H1 (cell line): ENCODE measurements at regions not wholly inside any gene's neighbourhood (a gene's known extent, or its start where the extent isn't known, plus 50 kb on each side); places are given as distances from the start of the nearest gene placed in this dataset.

Experiments
- CTCF ChIA-PET: fragments of 300-600 bp; sonication (Branson Sonifier 250); formaldehyde crosslinking; loops from one replicate; lab custom pipeline; 2021; ENCODE audit not compliant: partially characterized antibody; lab: Charles Lee
- POLR2A ChIA-PET: fragments of 300-600 bp; sonication (Branson Sonifier 250); formaldehyde crosslinking; loops from one replicate; lab custom pipeline; 2021; ENCODE audit warnings: inconsistent platforms; ENCODE audit not compliant: partially characterized antibody; lab: Charles Lee
- DNase-seq, 2 experiments: peaks; one replicate each; pipeline versions ENCODE4 v3.0.0 to v3.0.0-alpha.2; 2010 to 2022; ENCODE audit warnings: low spot score in 2 of 2, low read depth in 1 of 2, mixed read lengths in 1 of 2
- FAIRE-seq: peaks from 2 replicates; lab custom pipeline; 2011; peaks lifted over from hg19 to GRCh38; lab: Jason Lieb, UNC
- H2AFZ ChIP-seq: 2 replicates; pipeline ENCODE4 v1.8.1; 2012; ENCODE audit warnings: low read length, inconsistent platforms
- H2AK5ac ChIP-seq: 2 replicates; pipeline ENCODE4 v1.6.1; 2013; ENCODE audit warnings: low read depth, low read length
- H2BK120ac ChIP-seq: replicated peaks from 2 replicates; pipeline ENCODE3; 2013; ENCODE audit warnings: low read depth, low read length, inconsistent platforms
- H2BK12ac ChIP-seq: 2 replicates; pipeline ENCODE4 v1.6.1; 2013; ENCODE audit warnings: low read depth, low read length
- H2BK15ac ChIP-seq: 2 replicates; pipeline ENCODE4 v1.6.1; 2013; ENCODE audit warnings: low read length
- H2BK20ac ChIP-seq: 2 replicates; pipeline ENCODE4 v1.6.1; 2013; ENCODE audit warnings: low read length
- H2BK5ac ChIP-seq: 2 replicates; pipeline ENCODE4 v1.6.1; 2013; ENCODE audit warnings: low read depth, low read length
- H3K14ac ChIP-seq: 2 replicates; pipeline ENCODE4 v1.6.1; 2013; ENCODE audit warnings: inconsistent platforms; ENCODE audit not compliant: insufficient read length
- H3K18ac ChIP-seq: 2 replicates; pipeline ENCODE4 v1.6.1; 2013; ENCODE audit warnings: low read length; ENCODE audit errors: extremely low read depth
- H3K23ac ChIP-seq: 2 replicates; pipeline ENCODE4 v1.6.1; 2013; ENCODE audit warnings: inconsistent platforms; ENCODE audit not compliant: insufficient read length
- H3K23me2 ChIP-seq: 2 replicates; pipeline ENCODE4 v1.6.1; 2013; ENCODE audit warnings: low read depth, low read length
- H3K27ac ChIP-seq: 2 replicates; pipeline ENCODE4 v1.6.1; 2011; ENCODE audit warnings: low read depth, low read length, inconsistent platforms
- H3K27me3 ChIP-seq, 4 experiments: replicated peaks in 1 of 4; 1 replicate in 1 of 4; 2 replicates in 3 of 4; pipeline versions ENCODE4 v1.6.1 to v1.8.1; 2011 to 2013; ENCODE audit warnings: low read length in 3 of 4, mild to moderate bottlenecking in 3 of 4, inconsistent platforms in 2 of 4, mixed read lengths in 2 of 4, moderate library complexity in 1 of 4; ENCODE audit not compliant: control insufficient read depth in 3 of 4, insufficient read depth in 3 of 4; ENCODE audit errors: extremely low read depth in 1 of 4
- H3K36me3 ChIP-seq, 4 experiments: 2 replicates each; pipeline versions ENCODE4 v1.6.1 to v1.8.1; 2011 to 2013; ENCODE audit warnings: mild to moderate bottlenecking in 4 of 4, low read length in 3 of 4, moderate library complexity in 2 of 4, control low read depth in 1 of 4, inconsistent platforms in 1 of 4; ENCODE audit not compliant: insufficient read depth in 4 of 4, control insufficient read depth in 2 of 4
- H3K4ac ChIP-seq: replicated peaks from 2 replicates; pipeline ENCODE3; 2013; ENCODE audit warnings: low read length, low read depth, mixed read lengths, inconsistent platforms; ENCODE audit not compliant: insufficient read length
- H3K4me1 ChIP-seq, 4 experiments: replicated peaks in 1 of 4; 1 replicate in 1 of 4; 2 replicates in 3 of 4; pipeline versions ENCODE4 v1.6.1 to v1.8.1; 2011 to 2013; ENCODE audit warnings: low read length in 3 of 4, inconsistent platforms in 2 of 4, mixed read lengths in 1 of 4; ENCODE audit not compliant: insufficient read depth in 4 of 4, control insufficient read depth in 3 of 4
- H3K4me2 ChIP-seq, 2 experiments: 2 replicates each; pipeline versions ENCODE4 v1.6.1 to v1.8.1; 2011 to 2013; ENCODE audit warnings: low read depth in 2 of 2, low read length in 2 of 2, control low read depth in 1 of 2, inconsistent platforms in 1 of 2, mild to moderate bottlenecking in 1 of 2; ENCODE audit not compliant: insufficient read depth in 1 of 2
- H3K4me3 ChIP-seq, 4 experiments: fragments of 200-600, 300-600 bp in 1 of 4; sonication (generic), shearing (Covaris generic), sonication (Bioruptor Twin) in 1 of 4; 2 replicates each; pipeline versions ENCODE4 v1.5.1 to v1.8.1; 2011 to 2016; ENCODE audit warnings: low read length in 4 of 4, low read depth in 3 of 4, control low read depth in 2 of 4, inconsistent platforms in 2 of 4, mild to moderate bottlenecking in 2 of 4, mixed read lengths in 1 of 4, moderate library complexity in 1 of 4; ENCODE audit not compliant: insufficient read depth in 2 of 4; ENCODE audit errors: extremely low read depth in 1 of 4
- H3K56ac ChIP-seq: replicated peaks from 2 replicates; pipeline ENCODE3; 2013; ENCODE audit warnings: low read depth, mild to moderate bottlenecking, mixed read lengths, low read length, inconsistent platforms; ENCODE audit not compliant: insufficient read length
- H3K79me1 ChIP-seq: 2 replicates; pipeline ENCODE4 v1.6.1; 2013; ENCODE audit warnings: low read depth, low read length, control low read depth
- H3K79me2 ChIP-seq, 2 experiments: 2 replicates each; pipeline versions ENCODE4 v1.6.1 to v1.8.1; 2012 to 2013; ENCODE audit warnings: low read length in 2 of 2, mild to moderate bottlenecking in 2 of 2, inconsistent platforms in 1 of 2; ENCODE audit not compliant: insufficient read depth in 2 of 2, control insufficient read depth in 1 of 2
- H3K9ac ChIP-seq, 4 experiments: replicated peaks in 1 of 4; 1 replicate in 1 of 4; 2 replicates in 3 of 4; pipeline versions ENCODE4 v1.6.1 to v1.8.1; 2011 to 2013; ENCODE audit warnings: low read depth in 3 of 4, low read length in 3 of 4, control low read depth in 2 of 4, mild to moderate bottlenecking in 2 of 4, moderate library complexity in 2 of 4, inconsistent platforms in 1 of 4; ENCODE audit errors: extremely low read depth in 1 of 4
- H3K9me3 ChIP-seq, 2 experiments: 2 replicates each; pipeline versions ENCODE4 v1.6.1 to v1.8.1; 2012 to 2013; ENCODE audit warnings: mild to moderate bottlenecking in 2 of 2, moderate library complexity in 2 of 2, control low read depth in 1 of 2, inconsistent platforms in 1 of 2, low read depth in 1 of 2, low read length in 1 of 2, mixed read lengths in 1 of 2; ENCODE audit not compliant: insufficient read depth in 2 of 2
- H4K20me1 ChIP-seq, 2 experiments: replicated peaks in 1 of 2; 2 replicates each; pipeline versions ENCODE3 to v1.8.1; 2011 to 2013; ENCODE audit warnings: inconsistent platforms in 2 of 2, low read length in 2 of 2, mild to moderate bottlenecking in 1 of 2; ENCODE audit not compliant: insufficient read depth in 2 of 2, control insufficient read depth in 1 of 2
- H4K5ac ChIP-seq: 2 replicates; pipeline ENCODE4 v1.6.1; 2013; ENCODE audit warnings: low read length, low read depth, mixed read lengths, inconsistent platforms; ENCODE audit not compliant: insufficient read length
- H4K8ac ChIP-seq: 2 replicates; pipeline ENCODE4 v1.8.0; 2013; ENCODE audit warnings: mild to moderate bottlenecking, moderate library complexity, low read length, inconsistent platforms; ENCODE audit not compliant: insufficient read depth; ENCODE audit errors: extremely low read depth
- H4K91ac ChIP-seq: replicated peaks from 2 replicates; pipeline ENCODE3; 2013; ENCODE audit warnings: low read length, mixed read lengths, inconsistent platforms; ENCODE audit not compliant: insufficient read length
- CBX5 ChIP-seq: fragments of 300-800, 300-1000 bp; sonication (generic); IDR thresholded peaks from 2 replicates; pipeline ENCODE4 v1.7.1; 2016; ENCODE audit warnings: antibody characterized with exemption, low read length, low read depth
- EZH2 ChIP-seq: fragments of 200-600 bp; sonication (generic); IDR thresholded peaks from 2 replicates; pipeline ENCODE4 v1.7.1; 2012; ENCODE audit warnings: low read depth, mild to moderate bottlenecking, moderate library complexity, low read length, inconsistent platforms; ENCODE audit not compliant: severe bottlenecking
- KDM4A ChIP-seq: IDR thresholded peaks from one replicate; pipeline ENCODE4 v1.7.1; 2012; ENCODE audit warnings: low read depth, mild to moderate bottlenecking, moderate library complexity, low read length, inconsistent platforms; ENCODE audit not compliant: severe bottlenecking
- KDM5A ChIP-seq: fragments of 200-600 bp; IDR thresholded peaks from 2 replicates; pipeline ENCODE4 v1.7.1; 2012; ENCODE audit warnings: mild to moderate bottlenecking, low read length, inconsistent platforms, mixed read lengths
- NRF1 ChIP-seq: IDR thresholded peaks from 2 replicates; pipeline ENCODE4 v1.6.1; 2011; ENCODE audit warnings: mild to moderate bottlenecking, low read depth, low read length, improper control_type of control experiment
- POLR2A ChIP-seq, 2 experiments: IDR thresholded peaks; 1 replicate in 1 of 2; 2 replicates in 1 of 2; pipeline ENCODE4 v1.6.1; 2011; ENCODE audit warnings: low read depth in 2 of 2, low read length in 2 of 2, mild to moderate bottlenecking in 2 of 2; ENCODE audit errors: control extremely low read depth in 1 of 2
- POLR2AphosphoS5 ChIP-seq: IDR thresholded peaks from 2 replicates; pipeline ENCODE4 v1.6.1; 2011; ENCODE audit warnings: low read depth, low read length
- SIRT6 ChIP-seq: IDR thresholded peaks from one replicate; pipeline ENCODE4 v1.7.1; 2012; ENCODE audit warnings: low read length, inconsistent platforms
- SRF ChIP-seq: IDR thresholded peaks from 2 replicates; pipeline ENCODE4 v1.6.1; 2011; ENCODE audit warnings: mild to moderate bottlenecking, low read depth, low read length, moderate library complexity
- WGBS, 2 experiments: shearing (Covaris generic) in 1 of 2; methylation state at CpG; one replicate each; pipeline versions ENCODE4 v1.1.6 to v1.1.7; 2013 to 2015; ENCODE audit warnings: low lambda C conversion rate in 2 of 2, mixed read lengths in 2 of 2, inconsistent platforms in 1 of 2, low coverage in 1 of 2, missing lambda C conversion rate in 1 of 2; ENCODE audit not compliant: insufficient replicate concordance in 2 of 2, insufficient coverage in 1 of 2, insufficient read length in 1 of 2; ENCODE audit errors: extremely low coverage in 1 of 2, missing lambda C conversion rate in 1 of 2; 5-methylcytosine and 5-hydroxymethylcytosine counted together
- TF ChIP-seq, protein P1 (sequence below): IDR thresholded peaks from 2 replicates; pipeline ENCODE4 v1.6.1; 2011; ENCODE audit warnings: low read length, improper control_type of control experiment
- TF ChIP-seq, protein P2 (sequence below), 3 experiments: IDR thresholded peaks; 1 replicate in 2 of 3; 2 replicates in 1 of 3; pipeline versions ENCODE4 v1.5.1 to v1.6.1; 2011; ENCODE audit warnings: low read length in 3 of 3, mild to moderate bottlenecking in 3 of 3, inconsistent platforms in 2 of 3, low read depth in 1 of 3, moderate library complexity in 1 of 3; ENCODE audit not compliant: insufficient read depth in 1 of 3; ENCODE audit errors: control extremely low read depth in 1 of 3

DNA sequence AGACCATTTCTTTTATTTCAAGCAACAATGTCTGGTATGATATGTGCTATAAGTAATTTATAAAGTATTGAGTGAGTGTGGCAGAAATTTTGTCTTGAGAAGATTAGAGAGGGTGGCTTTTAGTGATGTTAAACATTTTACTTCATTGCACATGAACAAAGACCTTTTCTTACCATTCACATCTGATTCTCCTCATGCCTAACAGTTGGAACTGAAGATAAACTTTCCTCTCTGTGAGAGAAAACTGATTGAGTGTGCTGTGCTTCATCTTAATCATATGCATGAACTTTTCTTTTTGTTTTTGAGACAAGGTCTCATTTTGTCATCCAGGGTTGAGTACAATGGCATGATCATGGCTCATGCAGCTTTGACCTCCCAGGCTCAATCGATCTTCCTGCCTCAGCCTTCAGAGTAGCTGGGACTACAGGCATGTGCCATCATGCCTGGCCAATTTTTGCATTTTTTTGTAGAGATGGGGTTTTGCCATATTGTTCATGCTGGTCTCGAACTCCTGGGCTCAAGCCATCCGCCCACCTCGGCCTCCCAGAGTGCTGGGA, 377.7 kb upstream of the GOLIM4 start:
- H2BK120ac ChIP-seq = no peak overlapping the region
- H4K20me1 ChIP-seq = no peaks in the 10 kb centered on the region
- ChIA-PET CTCF (interaction anchor here (0.8 to 1.1 kb wide), 3 partner anchors 147 to 186 kb away, joined by 3 read pairs; no protein-coding TSS in a partner anchor), POLR2A (no interaction called here)
- no peak overlapping the region for H3K4me3 ChIP-seq
- H3K4me1 ChIP-seq = peaks cover 0 to 4% (median 0%) of the 10 kb centered on the region in 4 experiments; a peak in 1 of 7 replicates
- H2AK5ac ChIP-seq = no peak overlapping the region
- no peaks in the 10 kb centered on the region for H3K79me1 ChIP-seq
- peaks cover 0 to 1% (median 0%) of the 10 kb centered on the region in 4 experiments; a peak in 1 of 7 replicates for H3K27me3 ChIP-seq
- FAIRE-seq (no peak), DNase-seq (no peak)
- H4K5ac ChIP-seq = no peak overlapping the region
- H3K23ac ChIP-seq = no peak overlapping the region
- H3K14ac ChIP-seq = no peak overlapping the region
- no peak overlapping the region for H3K18ac ChIP-seq
- no peak overlapping the region for H2BK5ac ChIP-seq
- no peak overlapping the region for H2BK12ac ChIP-seq
- H3K4me2 ChIP-seq = no peak overlapping the region
- no peak overlapping the region for H3K56ac ChIP-seq
- no peak overlapping the region for H4K91ac ChIP-seq
- H3K79me2 ChIP-seq = no peaks in the 10 kb centered on the region
- H2AFZ ChIP-seq = no peak overlapping the region
- no peaks in the 10 kb centered on the region for H3K9me3 ChIP-seq
- no peak overlapping the region for H4K8ac ChIP-seq
- WGBS, 2 experiments = 82% methylated on average over 4 of the region's 4 CpGs; no CpG with 5 or more reads in 1 of the 2 experiments
- no peak overlapping the region for H3K9ac ChIP-seq
- H3K36me3 ChIP-seq = no peaks in the 10 kb centered on the region
- H2BK20ac ChIP-seq = no peak overlapping the region
- no peak overlapping the region for H3K4ac ChIP-seq
- no peak overlapping the region for H3K27ac ChIP-seq
- H3K23me2 ChIP-seq = no peaks in the 10 kb centered on the region
- no peak overlapping the region for H2BK15ac ChIP-seq
- no peak for TF ChIP-seq SRF
- no peak for TF ChIP-seq NRF1
- TF ChIP-seq, protein P1, sequence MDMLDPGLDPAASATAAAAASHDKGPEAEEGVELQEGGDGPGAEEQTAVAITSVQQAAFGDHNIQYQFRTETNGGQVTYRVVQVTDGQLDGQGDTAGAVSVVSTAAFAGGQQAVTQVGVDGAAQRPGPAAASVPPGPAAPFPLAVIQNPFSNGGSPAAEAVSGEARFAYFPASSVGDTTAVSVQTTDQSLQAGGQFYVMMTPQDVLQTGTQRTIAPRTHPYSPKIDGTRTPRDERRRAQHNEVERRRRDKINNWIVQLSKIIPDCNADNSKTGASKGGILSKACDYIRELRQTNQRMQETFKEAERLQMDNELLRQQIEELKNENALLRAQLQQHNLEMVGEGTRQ = no peak
- TF ChIP-seq, protein P2, sequence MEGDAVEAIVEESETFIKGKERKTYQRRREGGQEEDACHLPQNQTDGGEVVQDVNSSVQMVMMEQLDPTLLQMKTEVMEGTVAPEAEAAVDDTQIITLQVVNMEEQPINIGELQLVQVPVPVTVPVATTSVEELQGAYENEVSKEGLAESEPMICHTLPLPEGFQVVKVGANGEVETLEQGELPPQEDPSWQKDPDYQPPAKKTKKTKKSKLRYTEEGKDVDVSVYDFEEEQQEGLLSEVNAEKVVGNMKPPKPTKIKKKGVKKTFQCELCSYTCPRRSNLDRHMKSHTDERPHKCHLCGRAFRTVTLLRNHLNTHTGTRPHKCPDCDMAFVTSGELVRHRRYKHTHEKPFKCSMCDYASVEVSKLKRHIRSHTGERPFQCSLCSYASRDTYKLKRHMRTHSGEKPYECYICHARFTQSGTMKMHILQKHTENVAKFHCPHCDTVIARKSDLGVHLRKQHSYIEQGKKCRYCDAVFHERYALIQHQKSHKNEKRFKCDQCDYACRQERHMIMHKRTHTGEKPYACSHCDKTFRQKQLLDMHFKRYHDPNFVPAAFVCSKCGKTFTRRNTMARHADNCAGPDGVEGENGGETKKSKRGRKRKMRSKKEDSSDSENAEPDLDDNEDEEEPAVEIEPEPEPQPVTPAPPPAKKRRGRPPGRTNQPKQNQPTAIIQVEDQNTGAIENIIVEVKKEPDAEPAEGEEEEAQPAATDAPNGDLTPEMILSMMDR (IDR thresholded peaks at IDR 0.05; ENCODE audit: control extremely low read depth in 1 of 3, insufficient read depth in 1 of 3, low read depth in 1 of 3, low read length in 3 of 3) = no peak
- TF ChIP-seq POLR2AphosphoS5 = no peak
- no peak for TF ChIP-seq POLR2A (IDR thresholded peaks at IDR 0.05; ENCODE audit: control extremely low read depth in 1 of 2, low read depth in 2 of 2, low read length in 2 of 2)
- TF ChIP-seq EZH2 = no peak
- no peak for TF ChIP-seq KDM5A
- no peak for TF ChIP-seq KDM4A
- no peak for TF ChIP-seq CBX5
- no peak for TF ChIP-seq SIRT6
